IMR-90 (cell line): ENCODE measurements at regions not wholly inside any gene's neighbourhood (a gene's known extent, or its start where the extent isn't known, plus 50 kb on each side); places are given as distances from the start of the nearest gene placed in this dataset.

Experiments used
- MAFK ChIP-seq: IDR thresholded peaks from 2 replicates; pipeline ENCODE4 v1.6.1; 2012; ENCODE audit warnings: low read depth, low read length, improper control_type of control experiment
- POLR2A ChIP-seq: IDR thresholded peaks from 2 replicates; pipeline ENCODE4 v1.6.1; 2012; ENCODE audit warnings: mild to moderate bottlenecking, low read depth, low read length
- RCOR1 ChIP-seq: IDR thresholded peaks from 2 replicates; pipeline ENCODE4 v1.6.1; 2012; ENCODE audit warnings: mild to moderate bottlenecking, low read length, improper control_type of control experiment; ENCODE audit not compliant: insufficient replicate concordance
- TF ChIP-seq, protein P1 (sequence below): conservative IDR thresholded peaks from 2 replicates; pipeline ENCODE4 v1.5.1; 2012; ENCODE audit warnings: mild to moderate bottlenecking, low read depth, low read length, improper control_type of control experiment

DNA sequence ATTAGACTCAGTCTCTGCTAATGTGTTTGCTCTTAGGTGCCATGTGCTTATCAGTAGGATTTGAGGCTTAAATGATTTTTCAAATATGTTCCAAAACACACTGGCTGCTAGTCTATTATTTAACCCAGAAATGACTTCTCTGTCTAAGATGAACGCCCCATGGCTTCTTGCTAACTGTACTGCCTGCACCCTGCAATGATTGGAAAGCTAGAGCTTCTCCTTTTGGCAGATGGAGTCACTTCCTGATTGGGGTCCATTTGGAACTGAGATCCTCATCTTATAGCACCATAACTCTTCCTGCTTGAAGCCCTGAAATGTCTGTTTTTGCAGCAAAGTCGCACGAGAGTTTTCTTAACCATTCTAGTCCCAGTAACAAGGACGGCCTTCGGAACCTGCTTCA lies 186.5 kb upstream of the ADO start:
- TF ChIP-seq, protein P1, sequence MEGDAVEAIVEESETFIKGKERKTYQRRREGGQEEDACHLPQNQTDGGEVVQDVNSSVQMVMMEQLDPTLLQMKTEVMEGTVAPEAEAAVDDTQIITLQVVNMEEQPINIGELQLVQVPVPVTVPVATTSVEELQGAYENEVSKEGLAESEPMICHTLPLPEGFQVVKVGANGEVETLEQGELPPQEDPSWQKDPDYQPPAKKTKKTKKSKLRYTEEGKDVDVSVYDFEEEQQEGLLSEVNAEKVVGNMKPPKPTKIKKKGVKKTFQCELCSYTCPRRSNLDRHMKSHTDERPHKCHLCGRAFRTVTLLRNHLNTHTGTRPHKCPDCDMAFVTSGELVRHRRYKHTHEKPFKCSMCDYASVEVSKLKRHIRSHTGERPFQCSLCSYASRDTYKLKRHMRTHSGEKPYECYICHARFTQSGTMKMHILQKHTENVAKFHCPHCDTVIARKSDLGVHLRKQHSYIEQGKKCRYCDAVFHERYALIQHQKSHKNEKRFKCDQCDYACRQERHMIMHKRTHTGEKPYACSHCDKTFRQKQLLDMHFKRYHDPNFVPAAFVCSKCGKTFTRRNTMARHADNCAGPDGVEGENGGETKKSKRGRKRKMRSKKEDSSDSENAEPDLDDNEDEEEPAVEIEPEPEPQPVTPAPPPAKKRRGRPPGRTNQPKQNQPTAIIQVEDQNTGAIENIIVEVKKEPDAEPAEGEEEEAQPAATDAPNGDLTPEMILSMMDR: no peak
- no peak for TF ChIP-seq RCOR1
- TF ChIP-seq POLR2A: no peak
- no peak for TF ChIP-seq MAFK
